H1 (cell line): ENCODE measurements at regions not wholly inside any gene's neighbourhood (a gene's known extent, or its start where the extent isn't known, plus 50 kb on each side); places are given as distances from the start of the nearest gene placed in this dataset.
A peak's percentile ranks its signal among the peaks of the same experiment; 100 is the strongest.

ENCODE experiments used
- CTCF ChIA-PET: fragments of 300-600 bp; sonication (Branson Sonifier 250); formaldehyde crosslinking; loops from one replicate; lab custom pipeline; 2021; ENCODE audit not compliant: partially characterized antibody; lab: Charles Lee
- POLR2A ChIA-PET: fragments of 300-600 bp; sonication (Branson Sonifier 250); formaldehyde crosslinking; loops from one replicate; lab custom pipeline; 2021; ENCODE audit warnings: inconsistent platforms; ENCODE audit not compliant: partially characterized antibody; lab: Charles Lee
- DNase-seq, 2 experiments: peaks; one replicate each; pipeline versions ENCODE4 v3.0.0 to v3.0.0-alpha.2; 2010 to 2022; ENCODE audit warnings: low spot score in 2 of 2, low read depth in 1 of 2, mixed read lengths in 1 of 2
- FAIRE-seq: peaks from 2 replicates; lab custom pipeline; 2011; peaks lifted over from hg19 to GRCh38; lab: Jason Lieb, UNC
- H2AFZ ChIP-seq: 2 replicates; pipeline ENCODE4 v1.8.1; 2012; ENCODE audit warnings: low read length, inconsistent platforms
- H2AK5ac ChIP-seq: 2 replicates; pipeline ENCODE4 v1.6.1; 2013; ENCODE audit warnings: low read depth, low read length
- H2BK120ac ChIP-seq: replicated peaks from 2 replicates; pipeline ENCODE3; 2013; ENCODE audit warnings: low read depth, low read length, inconsistent platforms
- H2BK12ac ChIP-seq: 2 replicates; pipeline ENCODE4 v1.6.1; 2013; ENCODE audit warnings: low read depth, low read length
- H2BK15ac ChIP-seq: 2 replicates; pipeline ENCODE4 v1.6.1; 2013; ENCODE audit warnings: low read length
- H2BK20ac ChIP-seq: 2 replicates; pipeline ENCODE4 v1.6.1; 2013; ENCODE audit warnings: low read length
- H2BK5ac ChIP-seq: 2 replicates; pipeline ENCODE4 v1.6.1; 2013; ENCODE audit warnings: low read depth, low read length
- H3K14ac ChIP-seq: 2 replicates; pipeline ENCODE4 v1.6.1; 2013; ENCODE audit warnings: inconsistent platforms; ENCODE audit not compliant: insufficient read length
- H3K18ac ChIP-seq: 2 replicates; pipeline ENCODE4 v1.6.1; 2013; ENCODE audit warnings: low read length; ENCODE audit errors: extremely low read depth
- H3K23ac ChIP-seq: 2 replicates; pipeline ENCODE4 v1.6.1; 2013; ENCODE audit warnings: inconsistent platforms; ENCODE audit not compliant: insufficient read length
- H3K23me2 ChIP-seq: 2 replicates; pipeline ENCODE4 v1.6.1; 2013; ENCODE audit warnings: low read depth, low read length
- H3K27ac ChIP-seq: 2 replicates; pipeline ENCODE4 v1.6.1; 2011; ENCODE audit warnings: low read depth, low read length, inconsistent platforms
- H3K27me3 ChIP-seq, 4 experiments: replicated peaks in 1 of 4; 1 replicate in 1 of 4; 2 replicates in 3 of 4; pipeline versions ENCODE4 v1.6.1 to v1.8.1; 2011 to 2013; ENCODE audit warnings: low read length in 3 of 4, mild to moderate bottlenecking in 3 of 4, inconsistent platforms in 2 of 4, mixed read lengths in 2 of 4, moderate library complexity in 1 of 4; ENCODE audit not compliant: control insufficient read depth in 3 of 4, insufficient read depth in 3 of 4; ENCODE audit errors: extremely low read depth in 1 of 4
- H3K36me3 ChIP-seq, 4 experiments: 2 replicates each; pipeline versions ENCODE4 v1.6.1 to v1.8.1; 2011 to 2013; ENCODE audit warnings: mild to moderate bottlenecking in 4 of 4, low read length in 3 of 4, moderate library complexity in 2 of 4, control low read depth in 1 of 4, inconsistent platforms in 1 of 4; ENCODE audit not compliant: insufficient read depth in 4 of 4, control insufficient read depth in 2 of 4
- H3K4ac ChIP-seq: replicated peaks from 2 replicates; pipeline ENCODE3; 2013; ENCODE audit warnings: low read length, low read depth, mixed read lengths, inconsistent platforms; ENCODE audit not compliant: insufficient read length
- H3K4me1 ChIP-seq, 4 experiments: replicated peaks in 1 of 4; 1 replicate in 1 of 4; 2 replicates in 3 of 4; pipeline versions ENCODE4 v1.6.1 to v1.8.1; 2011 to 2013; ENCODE audit warnings: low read length in 3 of 4, inconsistent platforms in 2 of 4, mixed read lengths in 1 of 4; ENCODE audit not compliant: insufficient read depth in 4 of 4, control insufficient read depth in 3 of 4
- H3K4me2 ChIP-seq, 2 experiments: 2 replicates each; pipeline versions ENCODE4 v1.6.1 to v1.8.1; 2011 to 2013; ENCODE audit warnings: low read depth in 2 of 2, low read length in 2 of 2, control low read depth in 1 of 2, inconsistent platforms in 1 of 2, mild to moderate bottlenecking in 1 of 2; ENCODE audit not compliant: insufficient read depth in 1 of 2
- H3K4me3 ChIP-seq, 4 experiments: fragments of 200-600, 300-600 bp in 1 of 4; sonication (generic), shearing (Covaris generic), sonication (Bioruptor Twin) in 1 of 4; 2 replicates each; pipeline versions ENCODE4 v1.5.1 to v1.8.1; 2011 to 2016; ENCODE audit warnings: low read length in 4 of 4, low read depth in 3 of 4, control low read depth in 2 of 4, inconsistent platforms in 2 of 4, mild to moderate bottlenecking in 2 of 4, mixed read lengths in 1 of 4, moderate library complexity in 1 of 4; ENCODE audit not compliant: insufficient read depth in 2 of 4; ENCODE audit errors: extremely low read depth in 1 of 4
- H3K56ac ChIP-seq: replicated peaks from 2 replicates; pipeline ENCODE3; 2013; ENCODE audit warnings: low read depth, mild to moderate bottlenecking, mixed read lengths, low read length, inconsistent platforms; ENCODE audit not compliant: insufficient read length
- H3K79me1 ChIP-seq: 2 replicates; pipeline ENCODE4 v1.6.1; 2013; ENCODE audit warnings: low read depth, low read length, control low read depth
- H3K79me2 ChIP-seq, 2 experiments: 2 replicates each; pipeline versions ENCODE4 v1.6.1 to v1.8.1; 2012 to 2013; ENCODE audit warnings: low read length in 2 of 2, mild to moderate bottlenecking in 2 of 2, inconsistent platforms in 1 of 2; ENCODE audit not compliant: insufficient read depth in 2 of 2, control insufficient read depth in 1 of 2
- H3K9ac ChIP-seq, 4 experiments: replicated peaks in 1 of 4; 1 replicate in 1 of 4; 2 replicates in 3 of 4; pipeline versions ENCODE4 v1.6.1 to v1.8.1; 2011 to 2013; ENCODE audit warnings: low read depth in 3 of 4, low read length in 3 of 4, control low read depth in 2 of 4, mild to moderate bottlenecking in 2 of 4, moderate library complexity in 2 of 4, inconsistent platforms in 1 of 4; ENCODE audit errors: extremely low read depth in 1 of 4
- H3K9me3 ChIP-seq, 2 experiments: 2 replicates each; pipeline versions ENCODE4 v1.6.1 to v1.8.1; 2012 to 2013; ENCODE audit warnings: mild to moderate bottlenecking in 2 of 2, moderate library complexity in 2 of 2, control low read depth in 1 of 2, inconsistent platforms in 1 of 2, low read depth in 1 of 2, low read length in 1 of 2, mixed read lengths in 1 of 2; ENCODE audit not compliant: insufficient read depth in 2 of 2
- H4K20me1 ChIP-seq, 2 experiments: replicated peaks in 1 of 2; 2 replicates each; pipeline versions ENCODE3 to v1.8.1; 2011 to 2013; ENCODE audit warnings: inconsistent platforms in 2 of 2, low read length in 2 of 2, mild to moderate bottlenecking in 1 of 2; ENCODE audit not compliant: insufficient read depth in 2 of 2, control insufficient read depth in 1 of 2
- H4K5ac ChIP-seq: 2 replicates; pipeline ENCODE4 v1.6.1; 2013; ENCODE audit warnings: low read length, low read depth, mixed read lengths, inconsistent platforms; ENCODE audit not compliant: insufficient read length
- H4K8ac ChIP-seq: 2 replicates; pipeline ENCODE4 v1.8.0; 2013; ENCODE audit warnings: mild to moderate bottlenecking, moderate library complexity, low read length, inconsistent platforms; ENCODE audit not compliant: insufficient read depth; ENCODE audit errors: extremely low read depth
- H4K91ac ChIP-seq: replicated peaks from 2 replicates; pipeline ENCODE3; 2013; ENCODE audit warnings: low read length, mixed read lengths, inconsistent platforms; ENCODE audit not compliant: insufficient read length
- CBX8 ChIP-seq: fragments of 300-800, 300-1000 bp; sonication (generic); IDR thresholded peaks from 2 replicates; pipeline ENCODE4 v1.7.1; 2016; ENCODE audit warnings: low read depth, low read length, borderline replicate concordance
- CHD2 ChIP-seq: IDR thresholded peaks from 2 replicates; pipeline ENCODE4 v1.6.1; 2012; ENCODE audit warnings: low read length, improper control_type of control experiment
- EGR1 ChIP-seq: IDR thresholded peaks from 2 replicates; pipeline ENCODE4 v1.6.1; 2011; ENCODE audit warnings: low read depth, low read length, borderline replicate concordance
- KDM5A ChIP-seq: fragments of 200-600 bp; IDR thresholded peaks from 2 replicates; pipeline ENCODE4 v1.7.1; 2012; ENCODE audit warnings: mild to moderate bottlenecking, low read length, inconsistent platforms, mixed read lengths
- NANOG ChIP-seq: IDR thresholded peaks from 2 replicates; pipeline ENCODE4 v1.6.1; 2011; ENCODE audit warnings: low read length, low read depth, mild to moderate bottlenecking, inconsistent platforms; ENCODE audit not compliant: insufficient read depth, poor library complexity, severe bottlenecking
- RAD21 ChIP-seq, 2 experiments: IDR thresholded peaks in 1 of 2; conservative IDR thresholded peaks in 1 of 2; 2 replicates each; pipeline ENCODE4 v1.6.1; 2011; ENCODE audit warnings: low read depth in 2 of 2, low read length in 2 of 2, improper control_type of control experiment in 1 of 2, inconsistent platforms in 1 of 2, mild to moderate bottlenecking in 1 of 2, moderate library complexity in 1 of 2
- RNF2 ChIP-seq: fragments of 200-900, 300-1000 bp; sonication (generic); IDR thresholded peaks from 2 replicates; pipeline ENCODE4 v1.7.1; 2016; ENCODE audit warnings: borderline replicate concordance, low read depth, mild to moderate bottlenecking, antibody characterized with exemption, low read length; ENCODE audit not compliant: poor library complexity, severe bottlenecking; ENCODE audit errors: missing control alignments
- SP1 ChIP-seq: IDR thresholded peaks from 2 replicates; pipeline ENCODE4 v1.6.1; 2011; ENCODE audit warnings: low read depth, low read length
- WGBS, 2 experiments: shearing (Covaris generic) in 1 of 2; methylation state at CpG; one replicate each; pipeline versions ENCODE4 v1.1.6 to v1.1.7; 2013 to 2015; ENCODE audit warnings: low lambda C conversion rate in 2 of 2, mixed read lengths in 2 of 2, inconsistent platforms in 1 of 2, low coverage in 1 of 2, missing lambda C conversion rate in 1 of 2; ENCODE audit not compliant: insufficient replicate concordance in 2 of 2, insufficient coverage in 1 of 2, insufficient read length in 1 of 2; ENCODE audit errors: extremely low coverage in 1 of 2, missing lambda C conversion rate in 1 of 2; 5-methylcytosine and 5-hydroxymethylcytosine counted together

DNA sequence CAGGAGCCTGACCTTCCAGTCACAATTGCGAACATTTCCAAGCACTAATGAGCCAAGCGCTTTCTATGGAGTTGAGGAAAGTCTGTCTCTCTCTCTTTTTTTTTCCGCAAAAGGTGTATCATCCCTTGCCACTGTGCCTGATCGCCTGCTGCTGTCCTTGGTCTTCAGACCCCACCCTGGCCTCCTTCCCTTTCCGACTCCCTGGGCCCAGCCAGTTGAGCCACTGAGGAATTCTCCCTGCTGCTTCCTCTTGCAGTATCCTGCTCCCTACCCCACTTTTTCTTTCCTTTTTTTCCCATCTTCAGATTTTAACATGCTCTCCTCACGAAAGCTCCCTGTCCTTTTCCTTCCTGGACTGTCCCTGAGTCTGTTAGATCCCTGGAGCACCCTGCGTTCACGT is 396.5 kb upstream of the C2CD4B start:
- Histone ChIP-seq H3K23ac (no peak overlapping the region), H3K18ac (no peak overlapping the region)
- no peak for TF ChIP-seq KDM5A
- TF ChIP-seq CBX8 = no peak
- TF ChIP-seq CHD2 = no peak
- TF ChIP-seq RAD21 (IDR thresholded peaks at IDR 0.05 in 1 of 2, conservative IDR thresholded peaks at IDR 0.05 in 1 of 2; ENCODE audit: low read depth in 2 of 2, low read length in 2 of 2) = no peak
- TF ChIP-seq EGR1 = no peak
- TF ChIP-seq RNF2 = no peak
- no peak for TF ChIP-seq NANOG
- TF ChIP-seq SP1 = no peak
- TF ChIP-seq, all 59 proteins: peak for 0
- ChIA-PET POLR2A (interaction anchor here (0.8 kb wide), 1 partner anchor 12 kb away, joined by 4 read pairs; no protein-coding TSS in a partner anchor), CTCF (interaction anchor here (1.0 to 4.6 kb wide), 3 partner anchors 12 to 19 kb away, joined by 4 to 31 read pairs (median 5); no protein-coding TSS in a partner anchor)
- Histone ChIP-seq H3K9ac (no peak overlapping the region; a peak in 1 of 7 replicates), H3K36me3 (no peaks in the 10 kb centered on the region), H2BK120ac (no peak overlapping the region), H3K56ac (no peak overlapping the region), H3K27ac (no peak overlapping the region), H2BK5ac (no peak overlapping the region), H2BK12ac (no peak overlapping the region), H4K5ac (no peak overlapping the region), H3K79me2 (no peaks in the 10 kb centered on the region), H3K9me3 (no peaks in the 10 kb centered on the region), H3K14ac (no peak overlapping the region), H3K4me3 (no peak overlapping the region), H4K8ac (no peak overlapping the region; the same call in 1 of the 2 replicates), H4K91ac (no peak overlapping the region), H2BK20ac (no peak overlapping the region), H2AFZ (no peak overlapping the region), H3K4me2 (0 out of 4 replicates have a peak overlapping the region, but pooled peaks have one; percentile 18 to 34), H3K4me1 (peaks cover 0 to 11% (median 5%) of the 10 kb centered on the region in 4 experiments; a peak in 5 of 7 replicates), H2AK5ac (no peak overlapping the region), H3K4ac (no peak overlapping the region), H3K79me1 (no peaks in the 10 kb centered on the region), H4K20me1 (no peaks in the 10 kb centered on the region), H2BK15ac (0 out of 2 replicates have a peak overlapping the region, but pooled peaks have one; percentile 32), H3K23me2 (peaks cover 4% of the 10 kb centered on the region), H3K27me3 (no peaks in the 10 kb centered on the region)
- WGBS, 2 experiments = 85% methylated on average over 8 of the region's 8 CpGs; no CpG with 5 or more reads in 1 of the 2 experiments
- DNase-seq (no peak), FAIRE-seq (no peak)
